PC-9 (cell line): ENCODE measurements at regions not wholly inside any gene's neighbourhood (a gene's known extent, or its start where the extent isn't known, plus 50 kb on each side); places are given as distances from the start of the nearest gene placed in this dataset.

Experiments used
- BruUV-seq: library from RNA; stranded (reverse); fragments of 400-500 nt; replicated peaks from 2 replicates; lab custom pipeline; 2021; lab: Mats Ljungman, UMichigan
- CTCF ChIA-PET: fragments of 300-600 bp; sonication (Branson Sonifier 250); formaldehyde crosslinking; loops from one replicate; lab custom pipeline; 2022; ENCODE audit warnings: antibody characterized with exemption; lab: Charles Lee
- POLR2A ChIA-PET: fragments of 300-600 bp; sonication (Branson Sonifier 250); formaldehyde crosslinking; loops from one replicate; lab custom pipeline; 2022; ENCODE audit warnings: antibody characterized with exemption; ENCODE audit not compliant: unreplicated experiment; lab: Charles Lee
- DNase-seq, 2 experiments: peaks; one replicate each; pipeline versions ENCODE4 v3.0.0 to v3.0.0-alpha.2; 2015 to 2022; ENCODE audit warnings: mixed read lengths in 1 of 2
- H2AFZ ChIP-seq: fragments of 200-600 bp; sonication (generic); 2 replicates; pipeline ENCODE4 v1.8.1; 2017; ENCODE audit warnings: antibody characterized with exemption
- H3F3A ChIP-seq: fragments of 200-600 bp; sonication (generic); 2 replicates; pipeline ENCODE4 v1.8.1; 2017; ENCODE audit warnings: antibody characterized with exemption, mild to moderate bottlenecking, low read depth; ENCODE audit not compliant: insufficient read depth
- H3K27ac ChIP-seq: fragments of 200-600 bp; sonication (generic); 2 replicates; pipeline ENCODE4 v1.6.1; 2016; ENCODE audit warnings: mixed run types
- H3K27me3 ChIP-seq: fragments of 200-600 bp; sonication (generic); 2 replicates; pipeline ENCODE4 v1.6.1; 2016; ENCODE audit warnings: low read depth, mixed run types; ENCODE audit not compliant: insufficient read depth
- H3K36me3 ChIP-seq: fragments of 200-600 bp; sonication (generic); 2 replicates; pipeline ENCODE4 v1.6.1; 2016; ENCODE audit warnings: low read depth, mixed run types
- H3K4me1 ChIP-seq: fragments of 200-600 bp; sonication (generic); replicated peaks from 2 replicates; pipeline ENCODE4 v1.6.1; 2016; ENCODE audit warnings: mixed run types; ENCODE audit not compliant: insufficient read depth
- H3K4me2 ChIP-seq: fragments of 200-600 bp; sonication (generic); 2 replicates; pipeline ENCODE4 v1.6.1; 2017; ENCODE audit warnings: mixed run types
- H3K4me3 ChIP-seq: fragments of 200-600 bp; sonication (generic); 2 replicates; pipeline ENCODE4 v1.6.1; 2016; ENCODE audit warnings: mixed run types
- H3K79me2 ChIP-seq: fragments of 200-600 bp; sonication (generic); 2 replicates; pipeline ENCODE4 v1.6.1; 2017; ENCODE audit warnings: low read depth, mixed run types
- H3K9me2 ChIP-seq: fragments of 200-600 bp; sonication (generic); 2 replicates; pipeline ENCODE4 v1.8.1; 2017; ENCODE audit warnings: mild to moderate bottlenecking; ENCODE audit not compliant: insufficient read depth
- H3K9me3 ChIP-seq: fragments of 200-600 bp; sonication (generic); 2 replicates; pipeline ENCODE4 v1.8.1; 2016; ENCODE audit warnings: low read depth; ENCODE audit not compliant: insufficient read depth
- H4K20me1 ChIP-seq: fragments of 200-600 bp; sonication (generic); 2 replicates; pipeline ENCODE4 v1.8.1; 2017; ENCODE audit not compliant: insufficient read depth
- CTCF ChIP-seq: fragments of 200-600 bp; sonication (generic); conservative IDR thresholded peaks from 2 replicates; pipeline ENCODE4 v1.6.1; 2017; ENCODE audit warnings: mixed run types, antibody characterized with exemption, mild to moderate bottlenecking, moderate library complexity
- EZH2 ChIP-seq: fragments of 200-600 bp; sonication (generic); IDR thresholded peaks from 2 replicates; pipeline ENCODE4 v1.8.0; 2017; ENCODE audit warnings: antibody characterized with exemption, low read depth
- intact Hi-C: fragments of 100-400 bp; cut with micrococcal nuclease; formaldehyde crosslinking; loops from one replicate; pipeline ENCODE4 v1.10.0; 2022; ENCODE audit not compliant: unreplicated experiment

GRCh38 chr5:120137582-120137981 is 326.5 kb upstream of the PRR16 start:
- POLR2A ChIA-PET, result no interaction called here
- no peak for DNase-seq
- Histone ChIP-seq H3K4me3 (no peak overlapping the region), H3F3A (no peaks in the 10 kb centered on the region), H3K4me2 (no peak overlapping the region), H3K36me3 (no peaks in the 10 kb centered on the region), H3K27ac (no peak overlapping the region), H3K27me3 (no peaks in the 10 kb centered on the region), H2AFZ (no peak overlapping the region; the same call in 1 of the 2 replicates), H3K4me1 (no peaks in the 10 kb centered on the region), H3K79me2 (no peaks in the 10 kb centered on the region), H4K20me1 (no peaks in the 10 kb centered on the region), H3K9me3 (peaks cover 10% of the 10 kb centered on the region; the same call in 1 of the 2 replicates), H3K9me2 (no peaks in the 10 kb centered on the region)
- intact Hi-C loops, result no loop called here
- CTCF ChIA-PET, result no interaction called here
- no TSS peak for BruUV-seq
- TF ChIP-seq CTCF, result no peak

GRCh38 chr5:120139039-120139438 is 325.1 kb upstream of the PRR16 start:
- BruUV-seq, result no TSS peak
- H3K4me2 ChIP-seq, result no peak overlapping the region

GRCh38 chr5:120140501-120140900 is 323.6 kb upstream of the PRR16 start:
- no peaks in the 10 kb centered on the region for H3K9me2 ChIP-seq
- POLR2A ChIA-PET, result no interaction called here
- H3K9me3 ChIP-seq, result peaks cover 10% of the 10 kb centered on the region; the same call in 1 of the 2 replicates
- H3K79me2 ChIP-seq, result no peaks in the 10 kb centered on the region
- H2AFZ ChIP-seq, result no peak overlapping the region
- H3K4me1 ChIP-seq, result no peaks in the 10 kb centered on the region
- no peaks in the 10 kb centered on the region for H3F3A ChIP-seq
- no peak overlapping the region for H3K4me2 ChIP-seq
- H3K4me3 ChIP-seq, result no peak overlapping the region
- BruUV-seq, result no TSS peak
- CTCF ChIA-PET, result no interaction called here
- no peaks in the 10 kb centered on the region for H3K36me3 ChIP-seq
- TF ChIP-seq CTCF (no peak), EZH2 (no peak)
- H3K27me3 ChIP-seq, result no peaks in the 10 kb centered on the region
- no peak overlapping the region for H3K27ac ChIP-seq
- intact Hi-C loops, result no loop called here
- no peaks in the 10 kb centered on the region for H4K20me1 ChIP-seq
- DNase-seq, result no peak

More at GRCh38 chr5:120139039-120139438, 325.1 kb upstream of the PRR16 start:
- no peak overlapping the region for H3K4me3 ChIP-seq
- no peak for TF ChIP-seq CTCF
- no peak for TF ChIP-seq EZH2
- H3K27ac ChIP-seq, result no peak overlapping the region
- no peaks in the 10 kb centered on the region for H3K27me3 ChIP-seq
- DNase-seq, result peak in 1 of 2 experiments; percentile 85
- no peaks in the 10 kb centered on the region for H3K79me2 ChIP-seq
- no peaks in the 10 kb centered on the region for H3F3A ChIP-seq
- H3K9me2 ChIP-seq, result no peaks in the 10 kb centered on the region
- H3K9me3 ChIP-seq, result peaks cover 10% of the 10 kb centered on the region; the same call in 1 of the 2 replicates
- intact Hi-C loops, result no loop called here
- ChIA-PET POLR2A (no interaction called here), CTCF (no interaction called here)
- no peak overlapping the region for H2AFZ ChIP-seq
- H4K20me1 ChIP-seq, result no peaks in the 10 kb centered on the region
- no peaks in the 10 kb centered on the region for H3K4me1 ChIP-seq
- no peaks in the 10 kb centered on the region for H3K36me3 ChIP-seq
